ENCODE measurements at regions not wholly inside any gene's neighbourhood (a gene's known extent, or its start where the extent isn't known, plus 50 kb on each side); places are given as distances from the start of the nearest gene placed in this dataset.
A peak's percentile ranks its signal among the peaks of the same experiment; 100 is the strongest.

DNA sequence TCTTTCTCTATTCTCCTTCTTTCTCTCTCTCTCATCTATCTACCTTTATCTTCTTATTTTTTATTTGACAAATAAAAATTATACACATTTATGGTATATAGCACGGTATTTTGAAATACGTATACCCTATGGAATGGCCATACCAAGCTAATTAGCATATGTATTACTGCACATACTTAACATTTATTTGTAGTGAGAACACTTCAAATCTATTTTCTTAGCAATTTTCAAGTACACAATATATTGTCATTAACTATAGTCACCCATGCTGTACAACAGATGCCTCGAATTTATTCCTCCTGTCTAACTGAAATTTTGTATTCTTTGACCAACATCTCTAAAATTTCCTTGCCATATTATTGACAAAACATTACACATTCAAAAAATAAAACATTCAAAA lies 447.1 kb downstream of the MIAT start:
- Histone ChIP-seq H3K4me3 (no peak overlapping the region), H3K9me3 (replicated peaks in 1 of 3) (no peaks in the 10 kb centered on the region), H3K27me3 (peaks cover 3% of the 10 kb centered on the region), H3K4me1 (replicated peaks in 1 of 2) (peaks cover 13 to 26% of the 10 kb centered on the region in 2 donors), H3K36me3 (replicated peaks in 1 of 2) (no peaks in the 10 kb centered on the region), H3K27ac (no peak overlapping the region)
- TF ChIP-seq, protein P1, sequence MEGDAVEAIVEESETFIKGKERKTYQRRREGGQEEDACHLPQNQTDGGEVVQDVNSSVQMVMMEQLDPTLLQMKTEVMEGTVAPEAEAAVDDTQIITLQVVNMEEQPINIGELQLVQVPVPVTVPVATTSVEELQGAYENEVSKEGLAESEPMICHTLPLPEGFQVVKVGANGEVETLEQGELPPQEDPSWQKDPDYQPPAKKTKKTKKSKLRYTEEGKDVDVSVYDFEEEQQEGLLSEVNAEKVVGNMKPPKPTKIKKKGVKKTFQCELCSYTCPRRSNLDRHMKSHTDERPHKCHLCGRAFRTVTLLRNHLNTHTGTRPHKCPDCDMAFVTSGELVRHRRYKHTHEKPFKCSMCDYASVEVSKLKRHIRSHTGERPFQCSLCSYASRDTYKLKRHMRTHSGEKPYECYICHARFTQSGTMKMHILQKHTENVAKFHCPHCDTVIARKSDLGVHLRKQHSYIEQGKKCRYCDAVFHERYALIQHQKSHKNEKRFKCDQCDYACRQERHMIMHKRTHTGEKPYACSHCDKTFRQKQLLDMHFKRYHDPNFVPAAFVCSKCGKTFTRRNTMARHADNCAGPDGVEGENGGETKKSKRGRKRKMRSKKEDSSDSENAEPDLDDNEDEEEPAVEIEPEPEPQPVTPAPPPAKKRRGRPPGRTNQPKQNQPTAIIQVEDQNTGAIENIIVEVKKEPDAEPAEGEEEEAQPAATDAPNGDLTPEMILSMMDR (IDR thresholded peaks at IDR 0.05), result no peak
- TF ChIP-seq POLR2A (IDR thresholded peaks at IDR 0.05), result no peak
- DNase-seq, result no peak
- WGBS, 4 donors, result 63 to 94% (median 81%) methylated on average over 3 of the region's 3 CpGs
- intact Hi-C loops (cut with DNase I), result no loop called here

DNA sequence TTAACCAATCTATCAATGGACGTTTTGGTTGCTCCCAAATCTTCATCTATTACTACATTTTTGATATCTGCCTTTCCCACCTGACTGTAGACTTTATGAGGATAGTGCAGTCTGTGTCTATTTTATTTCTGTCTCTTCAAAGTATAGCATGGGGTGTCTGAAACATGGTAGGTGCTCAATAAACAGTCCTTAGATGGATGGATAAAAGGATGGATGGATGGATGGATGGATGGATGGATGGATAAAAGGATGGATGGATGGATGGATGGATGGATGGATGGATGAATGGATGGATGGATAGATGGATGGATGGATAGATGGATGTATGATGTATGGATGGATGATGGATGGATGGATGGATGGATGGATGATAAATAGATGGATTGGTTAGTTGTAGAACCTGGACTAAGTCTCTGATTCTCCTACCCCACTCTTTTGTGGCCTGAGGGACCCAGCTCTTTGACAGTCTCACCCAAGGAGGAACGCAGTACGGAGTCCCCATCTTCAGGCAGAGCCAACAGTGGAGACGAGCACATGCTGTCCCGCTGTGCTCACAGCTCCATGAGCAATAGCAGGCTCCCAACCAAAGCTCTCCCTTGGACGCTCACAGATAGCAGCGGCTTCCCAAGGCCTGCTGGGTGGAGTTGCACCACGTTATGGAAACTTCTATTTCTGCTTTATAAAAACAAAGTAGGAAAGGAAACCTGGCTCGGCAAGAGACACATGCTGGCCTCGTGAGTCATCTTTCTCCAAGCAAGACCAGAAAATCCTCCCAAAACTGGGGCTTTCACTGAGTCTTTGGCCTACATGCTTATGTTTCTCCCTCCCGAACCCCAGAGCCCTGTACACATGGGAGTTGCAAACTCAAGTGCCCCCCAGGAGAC lies 448.0 kb downstream of the MIAT start:
- no peak overlapping the region for H3K4me3 ChIP-seq
- peak overlapping the region in 4 of 5 donors; percentile 15 to 71 (median 56) for H3K27ac ChIP-seq
- H3K4me1 ChIP-seq (replicated peaks in 1 of 2), result peaks cover 13 to 26% of the 10 kb centered on the region in 2 donors
- 41 to 47% (median 46%) methylated on average over 11 of the region's 11 CpGs for WGBS, 4 donors
- peaks cover 3% of the 10 kb centered on the region for H3K27me3 ChIP-seq
- H3K36me3 ChIP-seq (replicated peaks in 1 of 2), result no peaks in the 10 kb centered on the region
- DNase-seq, result peak; percentile 47 to 90 (median 79)
- peak in 1 of 2 donors; percentile 4 for TF ChIP-seq POLR2A (IDR thresholded peaks at IDR 0.05)
- TF ChIP-seq, protein P1 (IDR thresholded peaks at IDR 0.05), result no peak
- no peaks in the 10 kb centered on the region for H3K9me3 ChIP-seq (replicated peaks in 1 of 3)
- intact Hi-C loops (cut with DNase I), result no loop called here

- no peak for TF ChIP-seq POLR2A (IDR thresholded peaks at IDR 0.05)
- TF ChIP-seq, protein P1 (IDR thresholded peaks at IDR 0.05), result no peak
- DNase-seq, result no peak
- H3K27ac ChIP-seq, result no peak overlapping the region
- no peak overlapping the region for H3K4me3 ChIP-seq
- intact Hi-C loops (cut with DNase I), result no loop called here
- peaks cover 3% of the 10 kb centered on the region for H3K27me3 ChIP-seq
- peaks cover 13 to 26% of the 10 kb centered on the region in 2 donors for H3K4me1 ChIP-seq (replicated peaks in 1 of 2)
- no peaks in the 10 kb centered on the region for H3K36me3 ChIP-seq (replicated peaks in 1 of 2)
- 90 to 93% (median 91%) methylated on average over 4 of the region's 4 CpGs for WGBS, 4 donors
- H3K9me3 ChIP-seq (replicated peaks in 1 of 3), result no peaks in the 10 kb centered on the region
Measured at GRCh38 chr22:27106985-27107384, 449.6 kb downstream of the MIAT start.

- Histone ChIP-seq H3K27ac (peak overlapping the region in 1 of 5 donors; percentile 57), H3K9me3 (replicated peaks in 1 of 3) (no peaks in the 10 kb centered on the region), H3K4me1 (replicated peaks in 1 of 2) (peaks cover 13 to 26% of the 10 kb centered on the region in 2 donors), H3K4me3 (no peak overlapping the region), H3K36me3 (replicated peaks in 1 of 2) (no peaks in the 10 kb centered on the region), H3K27me3 (peaks cover 2% of the 10 kb centered on the region)
- intact Hi-C loops (cut with DNase I), result no loop called here
- WGBS, 4 donors, result 45 to 92% (median 58%) methylated on average over 2 of the region's 2 CpGs
- DNase-seq, result no peak
- TF ChIP-seq POLR2A (IDR thresholded peaks at IDR 0.05), result no peak
- TF ChIP-seq, protein P1 (IDR thresholded peaks at IDR 0.05), result no peak
Measured at GRCh38 chr22:27107386-27107785, 450.0 kb downstream of the MIAT start.

Data from adrenal gland (tissue), 9 donors.